ENCODE measurements at regions not wholly inside any gene's neighbourhood (a gene's known extent, or its start where the extent isn't known, plus 50 kb on each side); places are given as distances from the start of the nearest gene placed in this dataset.

- no peak for TF ChIP-seq EZH2 (IDR thresholded peaks at IDR 0.05)
- no peak for TF ChIP-seq POLR2AphosphoS5 (IDR thresholded peaks at IDR 0.05; ENCODE audit: borderline replicate concordance, low read depth, low read length)
- TF ChIP-seq FOXP2 (optimal IDR thresholded peaks at IDR 0.05; ENCODE audit: control extremely low read depth, extremely low read length, insufficient read depth), result no peak
Observed at GRCh38 chr10:32149252-32149955, 93.2 kb upstream of the KIF5B start.
